ENCODE measurements at regions not wholly inside any gene's neighbourhood (a gene's known extent, or its start where the extent isn't known, plus 50 kb on each side); places are given as distances from the start of the nearest gene placed in this dataset.

- Histone ChIP-seq H3K36me3 (ENCODE audit: control insufficient read depth in 4 of 4, insufficient read depth in 4 of 4, low read length in 4 of 4) (no peaks in the 10 kb centered on the region), H3K27ac (ENCODE audit: low read depth in 1 of 2, low read length in 1 of 2) (no peak overlapping the region), H3K4me3 (no peak overlapping the region), H3K9me3 (ENCODE audit: control insufficient read depth in 4 of 4, insufficient read depth in 3 of 4, low read length in 3 of 4) (no peaks in the 10 kb centered on the region), H3K27me3 (ENCODE audit: control insufficient read depth in 3 of 3, insufficient read depth in 3 of 3, low read length in 2 of 3) (no peaks in the 10 kb centered on the region), H3K9ac (ENCODE audit: insufficient read depth in 1 of 2, low read length in 2 of 2) (no peak overlapping the region), H3K4me1 (ENCODE audit: control insufficient read depth in 5 of 5, insufficient read depth in 5 of 5, low read length in 5 of 5) (no peaks in the 10 kb centered on the region)
- no peak for TF ChIP-seq CTCF (IDR thresholded peaks at IDR 0.05; ENCODE audit: control extremely low read depth, extremely low read depth)
- 73 to 78% methylated on average over 6 of the region's 6 CpGs for WGBS, 2 donors
- no peak for DNase-seq
- no peak for ATAC-seq (ENCODE audit: insufficient read depth, low FRiP score)
Measured at GRCh38 chr2:12335131-12335530, 381.6 kb upstream of the TRIB2 start.

- no peaks in the 10 kb centered on the region for H3K36me3 ChIP-seq (ENCODE audit: control insufficient read depth in 4 of 4, insufficient read depth in 4 of 4, low read length in 4 of 4)
- no peaks in the 10 kb centered on the region for H3K4me1 ChIP-seq (ENCODE audit: control insufficient read depth in 5 of 5, insufficient read depth in 5 of 5, low read length in 5 of 5)
- DNase-seq (no peak), ATAC-seq (ENCODE audit: insufficient read depth, low FRiP score) (no peak)
- H3K9ac ChIP-seq (ENCODE audit: insufficient read depth in 1 of 2, low read length in 2 of 2), result no peak overlapping the region
- no peaks in the 10 kb centered on the region for H3K9me3 ChIP-seq (ENCODE audit: control insufficient read depth in 4 of 4, insufficient read depth in 3 of 4, low read length in 3 of 4)
- no peak overlapping the region for H3K27ac ChIP-seq (ENCODE audit: low read depth in 1 of 2, low read length in 1 of 2)
- 82 to 83% methylated on average over 2 of the region's 2 CpGs for WGBS, 2 donors
- H3K4me3 ChIP-seq, result no peak overlapping the region
- no peaks in the 10 kb centered on the region for H3K27me3 ChIP-seq (ENCODE audit: control insufficient read depth in 3 of 3, insufficient read depth in 3 of 3, low read length in 2 of 3)
- TF ChIP-seq CTCF (IDR thresholded peaks at IDR 0.05; ENCODE audit: control extremely low read depth, extremely low read depth), result no peak
Measured at GRCh38 chr2:12335995-12336394, 380.7 kb upstream of the TRIB2 start.

- no peaks in the 10 kb centered on the region for H3K36me3 ChIP-seq (ENCODE audit: control insufficient read depth in 4 of 4, insufficient read depth in 4 of 4, low read length in 4 of 4)
- ATAC-seq (ENCODE audit: insufficient read depth, low FRiP score) (no peak), DNase-seq (no peak)
- H3K27ac ChIP-seq (ENCODE audit: low read depth in 1 of 2, low read length in 1 of 2), result no peak overlapping the region
- no peak for TF ChIP-seq CTCF (IDR thresholded peaks at IDR 0.05; ENCODE audit: control extremely low read depth, extremely low read depth)
- no peaks in the 10 kb centered on the region for H3K27me3 ChIP-seq (ENCODE audit: control insufficient read depth in 3 of 3, insufficient read depth in 3 of 3, low read length in 2 of 3)
- H3K4me3 ChIP-seq, result no peak overlapping the region
- WGBS, 2 donors, result 84 to 87% methylated on average over 7 of the region's 7 CpGs
- H3K9ac ChIP-seq (ENCODE audit: insufficient read depth in 1 of 2, low read length in 2 of 2), result no peak overlapping the region
- H3K9me3 ChIP-seq (ENCODE audit: control insufficient read depth in 4 of 4, insufficient read depth in 3 of 4, low read length in 3 of 4), result no peaks in the 10 kb centered on the region
- H3K4me1 ChIP-seq (ENCODE audit: control insufficient read depth in 5 of 5, insufficient read depth in 5 of 5, low read length in 5 of 5), result no peaks in the 10 kb centered on the region
Measured at GRCh38 chr2:12338946-12339697, 377.6 kb upstream of the TRIB2 start.

GRCh38 chr2:12340164-12340563, 376.6 kb upstream of the TRIB2 start:
- Histone ChIP-seq H3K9me3 (ENCODE audit: control insufficient read depth in 4 of 4, insufficient read depth in 3 of 4, low read length in 3 of 4) (no peaks in the 10 kb centered on the region), H3K9ac (ENCODE audit: insufficient read depth in 1 of 2, low read length in 2 of 2) (no peak overlapping the region), H3K27me3 (ENCODE audit: control insufficient read depth in 3 of 3, insufficient read depth in 3 of 3, low read length in 2 of 3) (no peaks in the 10 kb centered on the region), H3K4me1 (ENCODE audit: control insufficient read depth in 5 of 5, insufficient read depth in 5 of 5, low read length in 5 of 5) (no peaks in the 10 kb centered on the region), H3K36me3 (ENCODE audit: control insufficient read depth in 4 of 4, insufficient read depth in 4 of 4, low read length in 4 of 4) (no peaks in the 10 kb centered on the region), H3K4me3 (no peak overlapping the region), H3K27ac (ENCODE audit: low read depth in 1 of 2, low read length in 1 of 2) (no peak overlapping the region)
- ATAC-seq (ENCODE audit: insufficient read depth, low FRiP score), result no peak
- no peak for DNase-seq
- no peak for TF ChIP-seq CTCF (IDR thresholded peaks at IDR 0.05; ENCODE audit: control extremely low read depth, extremely low read depth)
- WGBS, 2 donors, result 62 to 68% methylated on average over 4 of the region's 4 CpGs

Data from lung (tissue), 11 donors.